SK-N-SH (cell line): ENCODE measurements at regions not wholly inside any gene's neighbourhood (a gene's known extent, or its start where the extent isn't known, plus 50 kb on each side); places are given as distances from the start of the nearest gene placed in this dataset.

ENCODE experiments used
- CTCF ChIA-PET: fragments of 300-600, 350-600 bp; formaldehyde crosslinking; extraction: SDS; loops from one replicate; lab custom pipeline; 2021; lab: Yijun Ruan, JAX
- POLR2A ChIA-PET: fragments of 350-600 bp; sonication (Branson Sonifier 250); formaldehyde crosslinking; extraction: SDS; loops from one replicate; lab custom pipeline; 2020; ENCODE audit warnings: antibody characterized with exemption, inconsistent platforms; lab: Yijun Ruan, JAX
- DNase-seq: peaks from one replicate; pipeline ENCODE4 v3.0.0; 2012
- H2AFZ ChIP-seq: fragments of 200-600 bp; sonication (generic); 2 replicates; pipeline ENCODE4 v1.8.1; 2016; ENCODE audit warnings: antibody characterized with exemption, mild to moderate bottlenecking, low read depth
- H3F3A ChIP-seq: fragments of 200-600 bp; sonication (generic); replicated peaks from 2 replicates; pipeline ENCODE3; 2016; ENCODE audit warnings: antibody characterized with exemption, mild to moderate bottlenecking; ENCODE audit not compliant: insufficient read depth
- H3K27ac ChIP-seq, 2 experiments: fragments of 200-500 bp in 1 of 2; fragments of 200-600 bp in 1 of 2; sonication (Bioruptor generic) in 1 of 2; sonication (generic), shearing (Covaris generic) in 1 of 2; 2 replicates each; pipeline versions ENCODE4 v1.5.1 to v1.6.1; 2014 to 2016; ENCODE audit warnings: low read depth in 2 of 2, inconsistent platforms in 1 of 2, low read length in 1 of 2, mild to moderate bottlenecking in 1 of 2, mixed read lengths in 1 of 2
- H3K27me3 ChIP-seq: fragments of 200-600 bp; sonication (generic), shearing (Covaris generic); 2 replicates; pipeline ENCODE4 v1.6.1; 2016; ENCODE audit warnings: mixed run types; ENCODE audit not compliant: insufficient read depth
- H3K36me3 ChIP-seq, 2 experiments: fragments of 200-500 bp in 1 of 2; fragments of 200-600 bp in 1 of 2; sonication (Bioruptor generic) in 1 of 2; sonication (generic) in 1 of 2; replicated peaks in 1 of 2; 2 replicates each; pipeline versions ENCODE3 to v1.5.1; 2014 to 2016; ENCODE audit warnings: low read length in 1 of 2, mild to moderate bottlenecking in 1 of 2; ENCODE audit not compliant: insufficient read depth in 2 of 2, control insufficient read depth in 1 of 2
- H3K4me1 ChIP-seq, 2 experiments: fragments of 200-500 bp in 1 of 2; fragments of 200-600 bp in 1 of 2; sonication (Bioruptor generic) in 1 of 2; sonication (generic), shearing (Covaris generic) in 1 of 2; 2 replicates each; pipeline versions ENCODE4 v1.5.1 to v1.6.1; 2014 to 2016; ENCODE audit warnings: low read depth in 1 of 2, low read length in 1 of 2, mixed run types in 1 of 2; ENCODE audit not compliant: insufficient read depth in 2 of 2, control insufficient read depth in 1 of 2
- H3K4me2 ChIP-seq: fragments of 200-600 bp; sonication (generic), shearing (Covaris generic); 2 replicates; pipeline ENCODE4 v1.6.1; 2017; ENCODE audit warnings: mixed run types
- H3K4me3 ChIP-seq, 2 experiments: fragments of 200-500 bp in 1 of 2; fragments of 200-600 bp in 1 of 2; sonication (Bioruptor generic) in 1 of 2; sonication (generic), shearing (Covaris generic) in 1 of 2; 2 replicates each; pipeline versions ENCODE4 v1.5.1 to v1.8.1; 2014 to 2016; ENCODE audit warnings: low read depth in 2 of 2, inconsistent platforms in 1 of 2, low read length in 1 of 2, mild to moderate bottlenecking in 1 of 2, mixed read lengths in 1 of 2, moderate library complexity in 1 of 2
- H3K79me2 ChIP-seq: fragments of 200-600 bp; sonication (generic); 2 replicates; pipeline ENCODE4 v1.8.1; 2017; ENCODE audit warnings: mild to moderate bottlenecking; ENCODE audit not compliant: insufficient read depth
- H3K9ac ChIP-seq: fragments of 200-600 bp; sonication (generic); 2 replicates; pipeline ENCODE4 v1.6.1; 2017; ENCODE audit warnings: mixed run types
- H3K9me2 ChIP-seq: fragments of 200-600 bp; sonication (generic); 2 replicates; pipeline ENCODE4 v1.6.1; 2017; ENCODE audit warnings: mixed run types
- H3K9me3 ChIP-seq: fragments of 200-600 bp; sonication (generic); 2 replicates; pipeline ENCODE4 v1.6.1; 2017; ENCODE audit warnings: mixed run types, mild to moderate bottlenecking, moderate library complexity
- H4K20me1 ChIP-seq: fragments of 200-600 bp; sonication (generic); 2 replicates; pipeline ENCODE4 v1.6.1; 2017; ENCODE audit warnings: mild to moderate bottlenecking, mixed run types; ENCODE audit not compliant: insufficient read depth
- CHD2 ChIP-seq: fragments of 150-350 bp; IDR thresholded peaks from 2 replicates; pipeline ENCODE4 v1.6.1; 2018; ENCODE audit warnings: low read length; ENCODE audit not compliant: partially characterized antibody
- CTCF ChIP-seq: fragments of 200-600 bp; sonication (generic); IDR thresholded peaks from 2 replicates; pipeline ENCODE4 v1.6.1; 2017; ENCODE audit warnings: antibody characterized with exemption, mild to moderate bottlenecking, moderate library complexity
- EP300 ChIP-seq, 2 experiments: IDR thresholded peaks; 2 replicates each; pipeline versions ENCODE4 v1.4.0 to v1.6.1; 2012; ENCODE audit warnings: borderline replicate concordance in 1 of 2, low read depth in 1 of 2, low read length in 1 of 2
- EZH2phosphoT487 ChIP-seq: fragments of 200-600 bp; sonication (generic); IDR thresholded peaks from 2 replicates; pipeline ENCODE4 v1.6.1; 2017; ENCODE audit warnings: low read depth, mixed run types, mild to moderate bottlenecking, antibody characterized with exemption, moderate library complexity, borderline replicate concordance
- GABPA ChIP-seq: IDR thresholded peaks from 2 replicates; pipeline ENCODE4 v1.4.0; 2012; ENCODE audit warnings: low read depth, mild to moderate bottlenecking
- IRF3 ChIP-seq: fragments of 150-350 bp; IDR thresholded peaks from 2 replicates; pipeline ENCODE4 v1.6.1; 2016; ENCODE audit warnings: mild to moderate bottlenecking, low read depth, low read length
- MAX ChIP-seq: IDR thresholded peaks from 2 replicates; pipeline ENCODE4 v1.4.0; 2012; ENCODE audit warnings: low read depth
- MXI1 ChIP-seq: IDR thresholded peaks from 2 replicates; pipeline ENCODE4 v1.6.1; 2012; ENCODE audit warnings: mild to moderate bottlenecking, low read depth, low read length, improper control_type of control experiment
- NFIC ChIP-seq: IDR thresholded peaks from 2 replicates; pipeline ENCODE4 v1.4.0; 2012; ENCODE audit warnings: borderline replicate concordance
- POLR2AphosphoS5 ChIP-seq: IDR thresholded peaks from 2 replicates; pipeline ENCODE4 v1.6.1; 2012; ENCODE audit warnings: low read depth, low read length
- RAD21 ChIP-seq: IDR thresholded peaks from 2 replicates; pipeline ENCODE4 v1.6.1; 2012; ENCODE audit warnings: mild to moderate bottlenecking, low read length
- RCOR1 ChIP-seq: fragments of 150-350 bp; IDR thresholded peaks from 2 replicates; pipeline ENCODE4 v1.6.1; 2017; ENCODE audit warnings: antibody characterized with exemption, low read length
- REST ChIP-seq: IDR thresholded peaks from 2 replicates; pipeline ENCODE4 v1.6.1; 2012; ENCODE audit warnings: mild to moderate bottlenecking, low read depth, low read length, moderate library complexity
- RXRA ChIP-seq: IDR thresholded peaks from 2 replicates; pipeline ENCODE4 v1.4.0; 2012; ENCODE audit warnings: low read depth, mild to moderate bottlenecking, borderline replicate concordance
- SIN3A ChIP-seq: IDR thresholded peaks from 2 replicates; pipeline ENCODE4 v1.6.1; 2012; ENCODE audit warnings: low read depth, mild to moderate bottlenecking, low read length, moderate library complexity, borderline replicate concordance
- TAF1 ChIP-seq: IDR thresholded peaks from 2 replicates; pipeline ENCODE4 v1.6.1; 2012; ENCODE audit warnings: low read depth, mild to moderate bottlenecking, low read length, moderate library complexity, borderline replicate concordance
- TCF12 ChIP-seq: IDR thresholded peaks from 2 replicates; pipeline ENCODE4 v1.4.0; 2012
- USF1 ChIP-seq: IDR thresholded peaks from 2 replicates; pipeline ENCODE4 v1.4.0; 2012; ENCODE audit warnings: low read depth, borderline replicate concordance
- ZBTB33 ChIP-seq: IDR thresholded peaks from 2 replicates; pipeline ENCODE4 v1.4.0; 2012; ENCODE audit warnings: low read depth, borderline replicate concordance
- WGBS: methylation state at CpG from one replicate; pipeline ENCODE4 v1.1.6; 2017; ENCODE audit warnings: low lambda C conversion rate; 5-methylcytosine and 5-hydroxymethylcytosine counted together

- POLR2A ChIA-PET: no interaction called here
- WGBS: 83% methylated on average over 3 of the region's 3 CpGs
These were observed 242.1 kb downstream of the KLF5 start for GRCh38 chr13:73300718-73301425.

More at GRCh38 chr13:73300718-73301425, 242.1 kb downstream of the KLF5 start:
- H3K4me2 ChIP-seq: no peak overlapping the region
- H3K79me2 ChIP-seq: no peaks in the 10 kb centered on the region
- H3K9me3 ChIP-seq: no peaks in the 10 kb centered on the region
- TF ChIP-seq EP300 (IDR thresholded peaks at IDR 0.05; ENCODE audit: borderline replicate concordance in 1 of 2, low read depth in 1 of 2, low read length in 1 of 2) (no peak), MAX (no peak), RCOR1 (no peak), ZBTB33 (no peak), TCF12 (no peak), MXI1 (no peak), EZH2phosphoT487 (no peak), CHD2 (no peak), USF1 (no peak), RAD21 (no peak), GABPA (no peak), IRF3 (no peak), POLR2AphosphoS5 (no peak), NFIC (no peak), TAF1 (no peak), CTCF (no peak), SIN3A (no peak), RXRA (no peak), REST (no peak)
- H3K27me3 ChIP-seq: no peaks in the 10 kb centered on the region
- H3K36me3 ChIP-seq: no peaks in the 10 kb centered on the region
- H3K9ac ChIP-seq: no peak overlapping the region
- H3K9me2 ChIP-seq: no peaks in the 10 kb centered on the region
- H3K27ac ChIP-seq: no peak overlapping the region
- no peaks in the 10 kb centered on the region for H3K4me1 ChIP-seq
- no peak overlapping the region for H2AFZ ChIP-seq
- no peaks in the 10 kb centered on the region for H3F3A ChIP-seq
- no peak for DNase-seq
- no peak overlapping the region for H3K4me3 ChIP-seq
- CTCF ChIA-PET: no interaction called here
- H4K20me1 ChIP-seq: no peaks in the 10 kb centered on the region
